Upper lobe of left lung (tissue), 4 donors: ENCODE measurements at regions not wholly inside any gene's neighbourhood (a gene's known extent, or its start where the extent isn't known, plus 50 kb on each side); places are given as distances from the start of the nearest gene placed in this dataset.

ENCODE experiments used
- CTCF ChIP-seq, 6 experiments: fragments of 450-650 bp in 4 of 6; fragments of 200-600 bp in 2 of 6; sonication (generic) in 2 of 6; IDR thresholded peaks; one replicate each; pipeline ENCODE4 v1.5.1; 2016 to 2019; ENCODE audit warnings: antibody characterized with exemption in 6 of 6
- EP300 ChIP-seq, 4 donors: sonication (generic); formaldehyde crosslinking; IDR thresholded peaks; one replicate each; pipeline ENCODE4 v1.5.1; 2017; ENCODE audit warnings: antibody characterized with exemption in 4 of 4, control low read depth in 2 of 4

- no peak for TF ChIP-seq CTCF (IDR thresholded peaks at IDR 0.05)
- no peak for TF ChIP-seq EP300 (IDR thresholded peaks at IDR 0.05)
These were observed 457.2 kb downstream of the RAP2B start for GRCh38 chr3:153619268-153619667.
